ENCODE measurements at regions not wholly inside any gene's neighbourhood (a gene's known extent, or its start where the extent isn't known, plus 50 kb on each side); places are given as distances from the start of the nearest gene placed in this dataset.

GRCh38 chr10:3949711-3950110, 164.7 kb upstream of the KLF6 start:
- peaks cover 0 to 3% of the 10 kb centered on the region in 2 experiments; a peak in 2 of 5 replicates for H3K4me1 ChIP-seq (replicated peaks in 1 of 2; ENCODE audit: control insufficient read depth in 2 of 2, insufficient read depth in 2 of 2, low read length in 2 of 2)
- intact Hi-C loops (cut with micrococcal nuclease): no loop called here
- no peak overlapping the region for H3K4me2 ChIP-seq (ENCODE audit: insufficient read depth, low read length)
- H3K27ac ChIP-seq (ENCODE audit: extremely low read depth, low read depth, low read length): no peak overlapping the region
- H3K36me3 ChIP-seq (ENCODE audit: control insufficient read depth, insufficient read depth, low read length): no peaks in the 10 kb centered on the region
- POLR2A ChIA-PET: no interaction called here
- no peaks in the 10 kb centered on the region for H3K27me3 ChIP-seq (ENCODE audit: control insufficient read depth in 2 of 2, insufficient read depth in 2 of 2, low read length in 2 of 2)
- no peak overlapping the region for H3K4me3 ChIP-seq
- no peaks in the 10 kb centered on the region for H3K9me3 ChIP-seq (replicated peaks; ENCODE audit: control insufficient read depth, insufficient read depth, low read depth, low read length)
- CTCF ChIA-PET (ENCODE audit: low intra/inter-chr PET ratio): no interaction called here
- TF ChIP-seq ZBTB17 (CRISPR knock-in tag; IDR thresholded peaks at IDR 0.05) (no peak), RB1 (IDR thresholded peaks at IDR 0.05; ENCODE audit: low read depth) (no peak), ZNF41 (CRISPR knock-in tag; conservative IDR thresholded peaks at IDR 0.05) (no peak), PHF21A (IDR thresholded peaks at IDR 0.05; ENCODE audit: borderline replicate concordance, low read depth) (no peak), ZNF551 (CRISPR knock-in tag; IDR thresholded peaks at IDR 0.05) (no peak), ZFP36 (IDR thresholded peaks at IDR 0.05; ENCODE audit: low read depth, low read length, partially characterized antibody) (no peak), RFX1 (IDR thresholded peaks at IDR 0.05) (no peak), ZNF217 (CRISPR knock-in tag; IDR thresholded peaks at IDR 0.05) (no peak), BHLHE40 (IDR thresholded peaks at IDR 0.05; ENCODE audit: low read length) (no peak), CBX2 (IDR thresholded peaks at IDR 0.05; ENCODE audit: insufficient read depth, low read length, poor library complexity, severe bottlenecking) (no peak), ZNF589 (CRISPR knock-in tag; IDR thresholded peaks at IDR 0.05; ENCODE audit: low read depth) (no peak), GTF2E2 (tag; IDR thresholded peaks at IDR 0.05) (no peak), PBX2 (CRISPR knock-in tag; IDR thresholded peaks at IDR 0.05; ENCODE audit: low read depth) (no peak), PBX2 (tag; conservative IDR thresholded peaks at IDR 0.05; ENCODE audit: low read depth) (no peak)
- H2AFZ ChIP-seq (ENCODE audit: low read depth, low read length): no peak overlapping the region
- no peak for FAIRE-seq
- no peak for DNase-seq (ENCODE audit: extremely low read depth in 1 of 4, low spot score in 3 of 4)
- peak; percentile 53; the same call in 1 of the 3 replicates for ATAC-seq
- BruUV-seq (replicated peaks): no TSS peak
- 41% methylated on average over 9 of the region's 10 CpGs for WGBS (ENCODE audit: insufficient coverage, low coverage, missing lambda C conversion rate)
- no peaks in the 10 kb centered on the region for H3K79me2 ChIP-seq (ENCODE audit: control insufficient read depth, insufficient read depth, low read length)
- no peak overlapping the region for H3K9ac ChIP-seq (ENCODE audit: insufficient read depth in 1 of 2, low read depth in 2 of 2, low read length in 2 of 2)
- in situ Hi-C loops (cut with MboI): no loop called here
- H3K9me1 ChIP-seq (ENCODE audit: control insufficient read depth, insufficient read depth, low read length): no peaks in the 10 kb centered on the region
- H4K20me1 ChIP-seq (replicated peaks; ENCODE audit: control insufficient read depth, insufficient read depth, low read length): no peaks in the 10 kb centered on the region

Data from K562 (cell line).